ENCODE measurements at regions not wholly inside any gene's neighbourhood (a gene's known extent, or its start where the extent isn't known, plus 50 kb on each side); places are given as distances from the start of the nearest gene placed in this dataset.

DNA sequence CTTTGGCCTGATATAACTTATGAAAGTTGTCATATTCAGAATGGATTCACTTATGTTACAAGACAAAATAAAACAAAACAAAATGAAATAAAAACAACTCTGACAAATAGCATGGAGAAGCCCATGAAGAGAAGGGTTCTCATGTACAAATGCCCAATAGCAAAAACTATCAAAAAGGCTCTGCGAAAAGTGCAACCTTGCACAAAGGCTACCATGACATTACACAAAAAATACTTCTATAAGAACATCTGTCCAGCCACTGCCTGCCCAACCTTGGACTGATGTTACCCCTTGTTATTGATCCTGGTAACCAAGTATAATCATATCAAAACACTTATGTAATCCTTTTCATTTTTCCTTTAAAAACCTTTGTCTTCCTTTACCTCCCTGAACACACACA lies 213.0 kb downstream of the ATP23 start:
- no peak for TF ChIP-seq POLR2AphosphoS5 (IDR thresholded peaks at IDR 0.05; ENCODE audit: low read depth)
- TF ChIP-seq, protein P1, sequence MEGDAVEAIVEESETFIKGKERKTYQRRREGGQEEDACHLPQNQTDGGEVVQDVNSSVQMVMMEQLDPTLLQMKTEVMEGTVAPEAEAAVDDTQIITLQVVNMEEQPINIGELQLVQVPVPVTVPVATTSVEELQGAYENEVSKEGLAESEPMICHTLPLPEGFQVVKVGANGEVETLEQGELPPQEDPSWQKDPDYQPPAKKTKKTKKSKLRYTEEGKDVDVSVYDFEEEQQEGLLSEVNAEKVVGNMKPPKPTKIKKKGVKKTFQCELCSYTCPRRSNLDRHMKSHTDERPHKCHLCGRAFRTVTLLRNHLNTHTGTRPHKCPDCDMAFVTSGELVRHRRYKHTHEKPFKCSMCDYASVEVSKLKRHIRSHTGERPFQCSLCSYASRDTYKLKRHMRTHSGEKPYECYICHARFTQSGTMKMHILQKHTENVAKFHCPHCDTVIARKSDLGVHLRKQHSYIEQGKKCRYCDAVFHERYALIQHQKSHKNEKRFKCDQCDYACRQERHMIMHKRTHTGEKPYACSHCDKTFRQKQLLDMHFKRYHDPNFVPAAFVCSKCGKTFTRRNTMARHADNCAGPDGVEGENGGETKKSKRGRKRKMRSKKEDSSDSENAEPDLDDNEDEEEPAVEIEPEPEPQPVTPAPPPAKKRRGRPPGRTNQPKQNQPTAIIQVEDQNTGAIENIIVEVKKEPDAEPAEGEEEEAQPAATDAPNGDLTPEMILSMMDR (IDR thresholded peaks at IDR 0.05; ENCODE audit: insufficient read depth, low read length) = no peak
- TF ChIP-seq GABPA (IDR thresholded peaks at IDR 0.05; ENCODE audit: low read depth) = no peak
- TF ChIP-seq SPI1 (IDR thresholded peaks at IDR 0.05; ENCODE audit: borderline replicate concordance, low read depth) = no peak
- TF ChIP-seq, protein P2, sequence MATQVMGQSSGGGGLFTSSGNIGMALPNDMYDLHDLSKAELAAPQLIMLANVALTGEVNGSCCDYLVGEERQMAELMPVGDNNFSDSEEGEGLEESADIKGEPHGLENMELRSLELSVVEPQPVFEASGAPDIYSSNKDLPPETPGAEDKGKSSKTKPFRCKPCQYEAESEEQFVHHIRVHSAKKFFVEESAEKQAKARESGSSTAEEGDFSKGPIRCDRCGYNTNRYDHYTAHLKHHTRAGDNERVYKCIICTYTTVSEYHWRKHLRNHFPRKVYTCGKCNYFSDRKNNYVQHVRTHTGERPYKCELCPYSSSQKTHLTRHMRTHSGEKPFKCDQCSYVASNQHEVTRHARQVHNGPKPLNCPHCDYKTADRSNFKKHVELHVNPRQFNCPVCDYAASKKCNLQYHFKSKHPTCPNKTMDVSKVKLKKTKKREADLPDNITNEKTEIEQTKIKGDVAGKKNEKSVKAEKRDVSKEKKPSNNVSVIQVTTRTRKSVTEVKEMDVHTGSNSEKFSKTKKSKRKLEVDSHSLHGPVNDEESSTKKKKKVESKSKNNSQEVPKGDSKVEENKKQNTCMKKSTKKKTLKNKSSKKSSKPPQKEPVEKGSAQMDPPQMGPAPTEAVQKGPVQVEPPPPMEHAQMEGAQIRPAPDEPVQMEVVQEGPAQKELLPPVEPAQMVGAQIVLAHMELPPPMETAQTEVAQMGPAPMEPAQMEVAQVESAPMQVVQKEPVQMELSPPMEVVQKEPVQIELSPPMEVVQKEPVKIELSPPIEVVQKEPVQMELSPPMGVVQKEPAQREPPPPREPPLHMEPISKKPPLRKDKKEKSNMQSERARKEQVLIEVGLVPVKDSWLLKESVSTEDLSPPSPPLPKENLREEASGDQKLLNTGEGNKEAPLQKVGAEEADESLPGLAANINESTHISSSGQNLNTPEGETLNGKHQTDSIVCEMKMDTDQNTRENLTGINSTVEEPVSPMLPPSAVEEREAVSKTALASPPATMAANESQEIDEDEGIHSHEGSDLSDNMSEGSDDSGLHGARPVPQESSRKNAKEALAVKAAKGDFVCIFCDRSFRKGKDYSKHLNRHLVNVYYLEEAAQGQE (IDR thresholded peaks at IDR 0.05; ENCODE audit: insufficient replicate concordance, low read depth) = no peak

All from HL-60 (cell line).